ENCODE measurements at regions not wholly inside any gene's neighbourhood (a gene's known extent, or its start where the extent isn't known, plus 50 kb on each side); places are given as distances from the start of the nearest gene placed in this dataset.
"Not testable (repeated sequence)": the region's sequence is repeated elsewhere in the genome, so short reads cannot be mapped to it uniquely, and the experiment has no call there.

DNA sequence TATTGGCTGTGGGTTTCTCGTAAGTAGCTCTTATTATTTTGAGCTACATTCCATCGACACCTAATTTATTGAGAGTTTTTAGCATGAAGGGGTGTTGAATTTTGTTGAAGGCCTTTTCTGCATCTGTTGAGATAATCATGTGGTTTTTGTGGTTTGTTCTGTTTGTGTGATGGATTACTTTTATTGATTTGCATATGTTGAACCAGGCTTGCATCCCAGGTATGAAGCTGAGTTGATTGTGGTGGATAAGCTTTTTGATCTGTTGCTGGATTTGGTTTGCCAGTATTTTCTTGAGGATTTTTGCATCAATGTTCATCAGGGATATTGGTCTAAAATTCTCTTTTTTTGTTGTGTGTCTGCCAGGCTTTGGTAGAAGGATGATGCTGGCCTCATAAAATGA, 301.5 kb downstream of the BCKDHB start:
- TF ChIP-seq TAF1 (IDR thresholded peaks at IDR 0.05; ENCODE audit: low read depth, low read length); POLR2A (IDR thresholded peaks at IDR 0.05; ENCODE audit: low read depth, low read length); POLR2AphosphoS5 (IDR thresholded peaks at IDR 0.05; ENCODE audit: low read depth, low read length); POU2F2 (IDR thresholded peaks at IDR 0.05; ENCODE audit: low read depth, low read length); PAX5 (IDR thresholded peaks at IDR 0.05; ENCODE audit: insufficient read depth, low read length, severe bottlenecking); SPI1 (IDR thresholded peaks at IDR 0.05; ENCODE audit: low read depth, low read length): not testable (repeated sequence)

All from GM12891 (cell line).